ENCODE measurements at regions not wholly inside any gene's neighbourhood (a gene's known extent, or its start where the extent isn't known, plus 50 kb on each side); places are given as distances from the start of the nearest gene placed in this dataset.

GRCh38 chr4:164287173-164287572 is 466.8 kb upstream of the SMIM31 start:
- Histone ChIP-seq H3K9me3 (ENCODE audit: insufficient read depth, low read length) (no peaks in the 10 kb centered on the region), H3K27me3 (ENCODE audit: insufficient read depth, insufficient read length) (no peaks in the 10 kb centered on the region), H3K36me3 (ENCODE audit: insufficient read depth, insufficient read length, low read length) (no peaks in the 10 kb centered on the region), H3K4me1 (ENCODE audit: insufficient read depth, insufficient read length) (no peaks in the 10 kb centered on the region), H3K9ac (ENCODE audit: insufficient read length, low read depth) (no peak overlapping the region), H3K4me3 (ENCODE audit: insufficient read length, low read depth) (no peak overlapping the region)
- TF ChIP-seq SUZ12 (IDR thresholded peaks at IDR 0.05; ENCODE audit: extremely low read depth, insufficient read depth, insufficient read length), result no peak
- no peak for TF ChIP-seq YY1 (IDR thresholded peaks at IDR 0.05; ENCODE audit: insufficient read depth, insufficient read length)
- no peak for TF ChIP-seq ZNF274 (IDR thresholded peaks at IDR 0.05; ENCODE audit: low read depth, low read length)
- no peak for DNase-seq (ENCODE audit: low read depth, low spot score)

- no peaks in the 10 kb centered on the region for H3K4me1 ChIP-seq (ENCODE audit: insufficient read depth, insufficient read length)
- no peaks in the 10 kb centered on the region for H3K36me3 ChIP-seq (ENCODE audit: insufficient read depth, insufficient read length, low read length)
- no peaks in the 10 kb centered on the region for H3K27me3 ChIP-seq (ENCODE audit: insufficient read depth, insufficient read length)
- H3K9ac ChIP-seq (ENCODE audit: insufficient read length, low read depth), result no peak overlapping the region
- H3K9me3 ChIP-seq (ENCODE audit: insufficient read depth, low read length), result no peaks in the 10 kb centered on the region
- DNase-seq (ENCODE audit: low read depth, low spot score), result no peak
- no peak overlapping the region for H3K4me3 ChIP-seq (ENCODE audit: insufficient read length, low read depth)
- TF ChIP-seq ZNF274 (IDR thresholded peaks at IDR 0.05; ENCODE audit: low read depth, low read length), result no peak
- TF ChIP-seq SUZ12 (IDR thresholded peaks at IDR 0.05; ENCODE audit: extremely low read depth, insufficient read depth, insufficient read length), result no peak
- no peak for TF ChIP-seq YY1 (IDR thresholded peaks at IDR 0.05; ENCODE audit: insufficient read depth, insufficient read length)
Measured at GRCh38 chr4:164288578-164288977, 465.4 kb upstream of the SMIM31 start.

GRCh38 chr4:164293203-164293602 is 460.7 kb upstream of the SMIM31 start:
- H3K9ac ChIP-seq (ENCODE audit: insufficient read length, low read depth), result no peak overlapping the region
- H3K4me3 ChIP-seq (ENCODE audit: insufficient read length, low read depth), result no peak overlapping the region
- no peaks in the 10 kb centered on the region for H3K27me3 ChIP-seq (ENCODE audit: insufficient read depth, insufficient read length)
- DNase-seq (ENCODE audit: low read depth, low spot score), result no peak
- H3K4me1 ChIP-seq (ENCODE audit: insufficient read depth, insufficient read length), result no peaks in the 10 kb centered on the region
- no peaks in the 10 kb centered on the region for H3K9me3 ChIP-seq (ENCODE audit: insufficient read depth, low read length)
- no peaks in the 10 kb centered on the region for H3K36me3 ChIP-seq (ENCODE audit: insufficient read depth, insufficient read length, low read length)
- TF ChIP-seq YY1 (IDR thresholded peaks at IDR 0.05; ENCODE audit: insufficient read depth, insufficient read length), result no peak
- no peak for TF ChIP-seq SUZ12 (IDR thresholded peaks at IDR 0.05; ENCODE audit: extremely low read depth, insufficient read depth, insufficient read length)
- TF ChIP-seq ZNF274 (IDR thresholded peaks at IDR 0.05; ENCODE audit: low read depth, low read length), result no peak

GRCh38 chr4:164293743-164294142 is 460.2 kb upstream of the SMIM31 start:
- Histone ChIP-seq H3K9me3 (ENCODE audit: insufficient read depth, low read length) (no peaks in the 10 kb centered on the region), H3K4me3 (ENCODE audit: insufficient read length, low read depth) (no peak overlapping the region), H3K27me3 (ENCODE audit: insufficient read depth, insufficient read length) (no peaks in the 10 kb centered on the region), H3K4me1 (ENCODE audit: insufficient read depth, insufficient read length) (no peaks in the 10 kb centered on the region), H3K9ac (ENCODE audit: insufficient read length, low read depth) (no peak overlapping the region), H3K36me3 (ENCODE audit: insufficient read depth, insufficient read length, low read length) (no peaks in the 10 kb centered on the region)
- DNase-seq (ENCODE audit: low read depth, low spot score), result no peak
- TF ChIP-seq YY1 (IDR thresholded peaks at IDR 0.05; ENCODE audit: insufficient read depth, insufficient read length), result no peak
- TF ChIP-seq ZNF274 (IDR thresholded peaks at IDR 0.05; ENCODE audit: low read depth, low read length), result no peak
- TF ChIP-seq SUZ12 (IDR thresholded peaks at IDR 0.05; ENCODE audit: extremely low read depth, insufficient read depth, insufficient read length), result no peak

DNA sequence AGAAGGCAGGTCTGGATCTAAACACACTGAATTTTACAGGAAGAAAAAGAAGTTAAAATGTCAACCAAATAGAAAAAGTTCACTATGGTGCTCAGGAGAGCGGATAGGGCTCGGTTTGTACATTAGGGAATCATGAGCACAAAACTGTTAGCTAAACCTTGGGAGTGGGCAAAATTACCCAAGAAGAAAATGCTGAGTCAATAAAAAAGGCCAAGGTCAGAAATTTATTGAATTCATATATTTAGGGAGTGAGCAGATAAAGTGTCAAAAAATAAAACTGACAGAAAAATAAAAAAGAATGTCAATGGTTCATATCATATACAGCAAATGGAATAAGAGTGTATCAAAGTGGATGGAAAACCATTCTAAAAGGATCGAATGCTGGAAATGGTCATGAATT is 452.5 kb upstream of the SMIM31 start:
- TF ChIP-seq SUZ12 (IDR thresholded peaks at IDR 0.05; ENCODE audit: extremely low read depth, insufficient read depth, insufficient read length) (no peak), YY1 (IDR thresholded peaks at IDR 0.05; ENCODE audit: insufficient read depth, insufficient read length) (no peak), ZNF274 (IDR thresholded peaks at IDR 0.05; ENCODE audit: low read depth, low read length) (no peak)
- H3K9me3 ChIP-seq (ENCODE audit: insufficient read depth, low read length), result no peaks in the 10 kb centered on the region
- no peaks in the 10 kb centered on the region for H3K36me3 ChIP-seq (ENCODE audit: insufficient read depth, insufficient read length, low read length)
- H3K4me1 ChIP-seq (ENCODE audit: insufficient read depth, insufficient read length), result no peaks in the 10 kb centered on the region
- H3K4me3 ChIP-seq (ENCODE audit: insufficient read length, low read depth), result no peak overlapping the region
- H3K27me3 ChIP-seq (ENCODE audit: insufficient read depth, insufficient read length), result no peaks in the 10 kb centered on the region
- no peak for DNase-seq (ENCODE audit: low read depth, low spot score)
- no peak overlapping the region for H3K9ac ChIP-seq (ENCODE audit: insufficient read length, low read depth)

DNA sequence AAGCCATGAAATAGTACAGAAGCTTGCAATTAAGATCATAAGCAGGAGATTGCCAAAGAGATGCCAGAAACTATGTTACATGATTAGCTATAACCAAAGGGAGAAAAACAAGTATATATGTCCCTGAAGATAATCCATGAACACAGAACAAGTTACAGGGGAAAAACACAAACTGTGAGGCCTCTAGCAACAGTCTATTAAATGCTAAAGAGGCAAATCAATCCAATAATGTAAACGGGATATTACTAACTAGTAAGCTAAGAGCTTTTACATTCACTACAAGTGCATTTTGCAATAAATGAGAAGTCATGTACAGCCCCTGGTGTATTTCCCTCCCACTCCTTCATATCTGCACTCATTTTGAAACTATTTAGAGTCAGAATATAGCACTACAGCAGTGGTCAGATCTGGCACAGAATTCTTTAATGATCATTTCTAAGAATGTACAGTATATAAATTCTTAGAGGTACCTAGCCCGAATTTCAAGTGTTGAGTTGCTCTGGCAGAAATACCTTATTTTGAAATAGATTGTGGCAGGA is 449.8 kb upstream of the SMIM31 start:
- no peaks in the 10 kb centered on the region for H3K4me1 ChIP-seq (ENCODE audit: insufficient read depth, insufficient read length)
- DNase-seq (ENCODE audit: low read depth, low spot score), result no peak
- H3K36me3 ChIP-seq (ENCODE audit: insufficient read depth, insufficient read length, low read length), result no peaks in the 10 kb centered on the region
- H3K9ac ChIP-seq (ENCODE audit: insufficient read length, low read depth), result no peak overlapping the region
- H3K27me3 ChIP-seq (ENCODE audit: insufficient read depth, insufficient read length), result no peaks in the 10 kb centered on the region
- TF ChIP-seq ZNF274 (IDR thresholded peaks at IDR 0.05; ENCODE audit: low read depth, low read length) (no peak), YY1 (IDR thresholded peaks at IDR 0.05; ENCODE audit: insufficient read depth, insufficient read length) (no peak), SUZ12 (IDR thresholded peaks at IDR 0.05; ENCODE audit: extremely low read depth, insufficient read depth, insufficient read length) (no peak)
- no peaks in the 10 kb centered on the region for H3K9me3 ChIP-seq (ENCODE audit: insufficient read depth, low read length)
- H3K4me3 ChIP-seq (ENCODE audit: insufficient read length, low read depth), result no peak overlapping the region

DNA sequence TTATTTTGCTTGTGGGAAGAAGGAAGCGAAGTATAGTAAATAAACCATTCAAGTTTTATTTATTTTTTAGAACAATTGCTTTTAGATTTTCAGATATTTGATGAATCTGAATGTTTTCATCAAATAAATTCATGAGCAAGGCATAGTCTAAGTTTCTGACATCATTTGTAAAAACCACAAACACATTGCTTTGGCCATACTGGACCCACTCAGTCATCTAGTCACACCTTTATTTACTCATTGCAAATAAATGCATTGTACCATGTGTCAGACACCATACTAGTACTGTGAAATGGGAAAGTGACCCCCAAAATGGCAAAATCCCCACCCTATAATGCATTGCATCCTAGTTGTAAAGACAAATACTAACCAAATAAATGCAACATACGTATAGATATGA is 449.1 kb upstream of the SMIM31 start:
- Histone ChIP-seq H3K9ac (ENCODE audit: insufficient read length, low read depth) (no peak overlapping the region), H3K4me1 (ENCODE audit: insufficient read depth, insufficient read length) (no peaks in the 10 kb centered on the region), H3K4me3 (ENCODE audit: insufficient read length, low read depth) (no peak overlapping the region), H3K36me3 (ENCODE audit: insufficient read depth, insufficient read length, low read length) (no peaks in the 10 kb centered on the region), H3K27me3 (ENCODE audit: insufficient read depth, insufficient read length) (no peaks in the 10 kb centered on the region), H3K9me3 (ENCODE audit: insufficient read depth, low read length) (no peaks in the 10 kb centered on the region)
- no peak for DNase-seq (ENCODE audit: low read depth, low spot score)
- TF ChIP-seq SUZ12 (IDR thresholded peaks at IDR 0.05; ENCODE audit: extremely low read depth, insufficient read depth, insufficient read length), result no peak
- no peak for TF ChIP-seq ZNF274 (IDR thresholded peaks at IDR 0.05; ENCODE audit: low read depth, low read length)
- TF ChIP-seq YY1 (IDR thresholded peaks at IDR 0.05; ENCODE audit: insufficient read depth, insufficient read length), result no peak

Data from NT2/D1 (cell line).